NCI-H345 treated with DMSO at 0.1 percent for 48 hours (cell line): ENCODE measurements at regions not wholly inside any gene's neighbourhood (a gene's known extent, or its start where the extent isn't known, plus 50 kb on each side); places are given as distances from the start of the nearest gene placed in this dataset.
"Not testable (repeated sequence)": the region's sequence is repeated elsewhere in the genome, so short reads cannot be mapped to it uniquely, and the experiment has no call there.

ENCODE experiments used
- DNase-seq: peaks from one replicate; lab custom pipeline; 2025; ENCODE audit not compliant: unreplicated experiment; lab: John Stamatoyannopoulos, UW

- not testable (repeated sequence) for DNase-seq
Observed at GRCh38 chr10:55537497-55537896, 736.5 kb upstream of the PCDH15 start.

GRCh38 chr10:55519264-55519663 is 718.2 kb upstream of the PCDH15 start:
- DNase-seq, result no peak

- DNase-seq, result not testable (repeated sequence)
Observed at GRCh38 chr10:55518416-55518815, 717.4 kb upstream of the PCDH15 start.

GRCh38 chr10:55509168-55509567 is 708.1 kb upstream of the PCDH15 start:
- no peak for DNase-seq

GRCh38 chr10:55500931-55501559 is 700.0 kb upstream of the PCDH15 start:
- no peak for DNase-seq

- no peak for DNase-seq
Observed at GRCh38 chr10:55497893-55498499, 697.0 kb upstream of the PCDH15 start.

GRCh38 chr10:55495555-55495954 is 694.5 kb upstream of the PCDH15 start:
- DNase-seq, result no peak

- DNase-seq, result peak; percentile 37
Observed at GRCh38 chr10:55491712-55492111, 690.7 kb upstream of the PCDH15 start.

- DNase-seq, result no peak
Observed at GRCh38 chr10:55485827-55486226, 684.8 kb upstream of the PCDH15 start.

- DNase-seq, result no peak
Observed at GRCh38 chr10:55476129-55476528, 675.1 kb upstream of the PCDH15 start.

GRCh38 chr10:55474258-55474657 is 673.2 kb upstream of the PCDH15 start:
- no peak for DNase-seq

GRCh38 chr10:55470840-55471239 is 669.8 kb upstream of the PCDH15 start:
- DNase-seq, result no peak

GRCh38 chr10:55466806-55467504 is 665.9 kb upstream of the PCDH15 start:
- no peak for DNase-seq

GRCh38 chr10:55464083-55464482 is 663.1 kb upstream of the PCDH15 start:
- no peak for DNase-seq

GRCh38 chr10:55460008-55460407 is 659.0 kb upstream of the PCDH15 start:
- DNase-seq, result no peak

- no peak for DNase-seq
Observed at GRCh38 chr10:55449981-55450380, 649.0 kb upstream of the PCDH15 start.

- DNase-seq, result no peak
Observed at GRCh38 chr10:55446441-55447002, 645.5 kb upstream of the PCDH15 start.

GRCh38 chr10:55441777-55442176 is 640.7 kb upstream of the PCDH15 start:
- no peak for DNase-seq

- DNase-seq, result no peak
Observed at GRCh38 chr10:55426138-55426537, 625.1 kb upstream of the PCDH15 start.

- peak; percentile 70 for DNase-seq
Observed at GRCh38 chr10:55410415-55410885, 609.4 kb upstream of the PCDH15 start.

- DNase-seq, result no peak
Observed at GRCh38 chr10:55404094-55404493, 603.1 kb upstream of the PCDH15 start.
